ENCODE measurements at regions not wholly inside any gene's neighbourhood (a gene's known extent, or its start where the extent isn't known, plus 50 kb on each side); places are given as distances from the start of the nearest gene placed in this dataset.

DNA sequence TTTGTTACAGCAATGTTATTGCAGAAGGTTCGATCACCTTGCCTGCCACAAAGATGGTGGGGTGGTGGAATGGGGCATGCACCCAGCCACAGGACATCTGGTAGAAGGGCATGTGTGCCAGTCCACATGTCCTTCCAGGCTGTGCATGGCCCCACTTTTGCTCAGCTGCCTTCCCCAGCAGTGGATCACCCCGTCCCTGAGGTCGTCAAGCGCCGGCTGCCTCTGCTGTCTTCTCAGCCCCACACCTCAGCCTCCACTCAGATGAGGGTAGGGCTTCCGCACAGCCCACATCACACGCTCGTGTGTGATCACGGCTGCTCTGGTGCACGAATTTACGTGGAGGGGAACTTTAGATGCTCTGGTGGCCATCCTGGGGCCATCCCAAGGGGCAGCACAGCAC, 109.5 kb upstream of the PMEPA1 start:
- TF ChIP-seq, protein P1, sequence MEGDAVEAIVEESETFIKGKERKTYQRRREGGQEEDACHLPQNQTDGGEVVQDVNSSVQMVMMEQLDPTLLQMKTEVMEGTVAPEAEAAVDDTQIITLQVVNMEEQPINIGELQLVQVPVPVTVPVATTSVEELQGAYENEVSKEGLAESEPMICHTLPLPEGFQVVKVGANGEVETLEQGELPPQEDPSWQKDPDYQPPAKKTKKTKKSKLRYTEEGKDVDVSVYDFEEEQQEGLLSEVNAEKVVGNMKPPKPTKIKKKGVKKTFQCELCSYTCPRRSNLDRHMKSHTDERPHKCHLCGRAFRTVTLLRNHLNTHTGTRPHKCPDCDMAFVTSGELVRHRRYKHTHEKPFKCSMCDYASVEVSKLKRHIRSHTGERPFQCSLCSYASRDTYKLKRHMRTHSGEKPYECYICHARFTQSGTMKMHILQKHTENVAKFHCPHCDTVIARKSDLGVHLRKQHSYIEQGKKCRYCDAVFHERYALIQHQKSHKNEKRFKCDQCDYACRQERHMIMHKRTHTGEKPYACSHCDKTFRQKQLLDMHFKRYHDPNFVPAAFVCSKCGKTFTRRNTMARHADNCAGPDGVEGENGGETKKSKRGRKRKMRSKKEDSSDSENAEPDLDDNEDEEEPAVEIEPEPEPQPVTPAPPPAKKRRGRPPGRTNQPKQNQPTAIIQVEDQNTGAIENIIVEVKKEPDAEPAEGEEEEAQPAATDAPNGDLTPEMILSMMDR (IDR thresholded peaks at IDR 0.05; ENCODE audit: extremely low read depth in 1 of 2, insufficient read depth in 1 of 2, low read depth in 1 of 2, low read length in 2 of 2) = no peak
- no peak for TF ChIP-seq POLR2AphosphoS5 (IDR thresholded peaks at IDR 0.05; ENCODE audit: insufficient read depth, low read depth, low read length)
- no peak for TF ChIP-seq POLR2A (IDR thresholded peaks at IDR 0.05; ENCODE audit: low read depth, low read length)
- TF ChIP-seq FOS (IDR thresholded peaks at IDR 0.05; ENCODE audit: borderline replicate concordance, insufficient read depth, low read length) = no peak
- TF ChIP-seq EZH2 (IDR thresholded peaks at IDR 0.05; ENCODE audit: borderline replicate concordance, low read depth, low read length, severe bottlenecking) = no peak
